ENCODE measurements at regions not wholly inside any gene's neighbourhood (a gene's known extent, or its start where the extent isn't known, plus 50 kb on each side); places are given as distances from the start of the nearest gene placed in this dataset.
A peak's percentile ranks its signal among the peaks of the same experiment; 100 is the strongest.
"Not testable (repeated sequence)": the region's sequence is repeated elsewhere in the genome, so short reads cannot be mapped to it uniquely, and the experiment has no call there.

GRCh38 chr18:59799383-59800015 lies 100.3 kb upstream of the PMAIP1 start:
- DNase-seq, result no peak

- no peak for DNase-seq
Observed at GRCh38 chr18:59795882-59796281, 98.7 kb upstream of the CCBE1 start.

- DNase-seq, result no peak
Observed at GRCh38 chr18:59792353-59792752, 95.1 kb upstream of the CCBE1 start.

GRCh38 chr18:59790346-59790936 lies 93.2 kb upstream of the CCBE1 start:
- DNase-seq, result not testable (repeated sequence)

GRCh38 chr18:59788791-59789106 lies 91.5 kb upstream of the CCBE1 start:
- DNase-seq, result no peak

GRCh38 chr18:59787998-59788790 lies 91.0 kb upstream of the CCBE1 start:
- DNase-seq, result no peak

GRCh38 chr18:59784694-59785093 lies 87.5 kb upstream of the CCBE1 start:
- no peak for DNase-seq

- DNase-seq, result peak; percentile 8
Observed at GRCh38 chr18:59783138-59783537, 85.9 kb upstream of the CCBE1 start.

- no peak for DNase-seq
Observed at GRCh38 chr18:59779979-59780378, 82.8 kb upstream of the CCBE1 start.

- DNase-seq, result no peak
Observed at GRCh38 chr18:59778434-59778833, 81.2 kb upstream of the CCBE1 start.

- no peak for DNase-seq
Observed at GRCh38 chr18:59777636-59778035, 80.4 kb upstream of the CCBE1 start.

GRCh38 chr18:59769129-59769865 lies 72.1 kb upstream of the CCBE1 start:
- no peak for DNase-seq

- DNase-seq, result no peak
Observed at GRCh38 chr18:59768409-59768808, 71.2 kb upstream of the CCBE1 start.

GRCh38 chr18:59767732-59768131 lies 70.5 kb upstream of the CCBE1 start:
- no peak for DNase-seq

GRCh38 chr18:59765343-59765742 lies 68.1 kb upstream of the CCBE1 start:
- DNase-seq, result no peak

- DNase-seq, result no peak
Observed at GRCh38 chr18:59764281-59764680, 67.1 kb upstream of the CCBE1 start.

- no peak for DNase-seq
Observed at GRCh38 chr18:59763541-59764136, 66.4 kb upstream of the CCBE1 start.

- no peak for DNase-seq
Observed at GRCh38 chr18:59760619-59761600, 63.7 kb upstream of the CCBE1 start.

- DNase-seq, result no peak
Observed at GRCh38 chr18:59760212-59760611, 63.0 kb upstream of the CCBE1 start.

- DNase-seq, result no peak
Observed at GRCh38 chr18:59758837-59759236, 61.6 kb upstream of the CCBE1 start.

GRCh38 chr18:59758106-59758505 lies 60.9 kb upstream of the CCBE1 start:
- DNase-seq, result no peak

- no peak for DNase-seq
Observed at GRCh38 chr18:59752666-59753065, 55.4 kb upstream of the CCBE1 start.
